Endometrial microvascular endothelial cells (primary cell): ENCODE measurements at regions not wholly inside any gene's neighbourhood (a gene's known extent, or its start where the extent isn't known, plus 50 kb on each side); places are given as distances from the start of the nearest gene placed in this dataset.

ENCODE experiments used
- in situ Hi-C: cut with HindIII; loops from 2 replicates; pipeline ENCODE4 v1.10.0; 2017; ENCODE audit warnings: low sequenced_read_pairs, low pct_unique_long_range_greater_than_20kb; ENCODE audit errors: inconsistent ontology term

- in situ Hi-C loops, result no loop called here
Observed at GRCh38 chr4:38360201-38360600, 303.8 kb upstream of the KLF3 start.

- in situ Hi-C loops, result no loop called here
Observed at GRCh38 chr4:38364383-38364963, 299.5 kb upstream of the KLF3 start.

DNA sequence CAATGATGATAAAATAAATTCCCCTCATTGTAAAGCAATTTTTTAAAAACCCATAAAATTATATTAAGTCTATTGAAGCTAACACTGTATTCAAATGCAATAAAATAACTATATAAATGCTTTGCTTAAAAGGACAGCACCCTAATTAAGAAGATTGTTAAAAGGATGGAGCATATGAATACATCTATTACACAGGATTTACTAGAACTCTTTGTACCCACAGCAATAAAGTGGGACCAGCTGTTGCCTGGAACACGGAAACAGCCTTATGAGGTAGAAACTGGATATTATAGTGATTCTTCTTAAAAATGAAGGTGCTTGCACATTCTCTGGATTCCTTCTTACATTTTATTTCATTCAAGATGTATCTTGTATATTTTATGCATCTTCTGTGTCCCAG is 298.7 kb upstream of the KLF3 start:
- in situ Hi-C loops, result no loop called here

GRCh38 chr4:38365748-38366310 is 298.2 kb upstream of the KLF3 start:
- in situ Hi-C loops, result no loop called here

GRCh38 chr4:38366456-38366855 is 297.5 kb upstream of the KLF3 start:
- in situ Hi-C loops, result no loop called here

DNA sequence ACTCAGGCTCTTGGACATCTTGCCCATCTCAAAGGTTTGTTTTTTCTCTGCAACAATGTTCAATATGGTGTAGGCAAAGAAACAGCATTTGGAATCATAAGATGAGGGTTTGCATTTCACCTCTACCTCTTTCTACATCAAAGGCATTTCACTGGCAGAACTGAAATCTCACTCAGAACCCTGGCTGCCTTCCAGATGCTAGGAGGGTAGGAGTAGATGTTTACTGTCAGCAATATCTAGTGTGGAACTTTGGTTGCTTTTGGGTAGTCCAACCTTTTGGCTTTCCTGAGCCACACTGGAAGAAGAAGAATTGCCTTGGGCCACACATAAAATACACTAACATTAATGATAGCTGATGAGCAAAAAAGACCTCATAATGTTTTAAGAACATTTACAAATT is 297.0 kb upstream of the KLF3 start:
- in situ Hi-C loops, result no loop called here

DNA sequence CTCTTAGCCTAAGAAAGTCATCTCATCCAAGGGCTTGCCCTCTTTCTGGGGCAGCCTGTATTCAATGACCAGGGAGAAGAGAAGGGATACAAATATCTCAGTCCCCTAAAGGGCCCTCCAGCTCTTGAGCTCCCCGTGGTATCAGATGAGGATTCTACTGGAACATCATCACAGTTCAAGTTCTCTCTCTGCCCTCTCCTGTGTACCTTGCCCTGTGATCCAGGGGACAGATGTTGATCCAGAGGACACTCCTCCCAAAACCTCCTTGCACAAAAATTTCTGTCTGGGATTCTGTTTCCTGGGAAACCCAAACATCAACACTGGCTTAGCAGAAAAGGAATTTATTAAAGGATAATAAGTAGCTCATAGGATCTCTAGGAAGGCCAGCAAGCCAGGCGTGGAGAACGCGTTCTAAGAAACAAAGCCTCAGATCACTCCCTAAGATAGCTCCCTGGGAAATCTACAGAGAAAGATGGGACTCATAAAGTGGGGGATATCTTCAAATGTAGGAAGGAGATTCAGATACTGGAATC is 296.3 kb upstream of the KLF3 start:
- in situ Hi-C loops, result no loop called here

- in situ Hi-C loops, result no loop called here
Observed at GRCh38 chr4:38368613-38369012, 295.4 kb upstream of the KLF3 start.

DNA sequence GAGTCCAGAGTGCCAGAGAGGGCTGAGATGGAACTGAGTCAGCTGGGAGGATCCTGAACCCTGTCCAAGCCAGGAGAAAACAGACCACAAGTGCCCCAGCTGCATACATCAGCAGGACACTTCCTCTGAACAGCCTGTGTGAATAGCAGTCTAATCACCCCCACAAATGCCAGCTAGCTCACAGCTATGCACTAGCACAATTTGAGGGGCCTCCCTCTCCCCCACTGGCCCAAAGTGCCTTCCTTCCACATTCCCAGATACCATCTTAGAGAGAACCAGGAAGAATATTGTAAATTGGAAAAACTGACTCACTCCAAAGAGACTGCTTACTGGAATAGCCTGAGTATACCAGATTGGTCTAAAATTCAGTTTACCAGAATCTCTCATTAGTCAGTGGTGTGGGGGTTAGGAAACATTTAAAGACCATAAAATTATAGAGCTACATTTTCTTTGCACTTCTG is 292.6 kb upstream of the KLF3 start:
- in situ Hi-C loops, result no loop called here

DNA sequence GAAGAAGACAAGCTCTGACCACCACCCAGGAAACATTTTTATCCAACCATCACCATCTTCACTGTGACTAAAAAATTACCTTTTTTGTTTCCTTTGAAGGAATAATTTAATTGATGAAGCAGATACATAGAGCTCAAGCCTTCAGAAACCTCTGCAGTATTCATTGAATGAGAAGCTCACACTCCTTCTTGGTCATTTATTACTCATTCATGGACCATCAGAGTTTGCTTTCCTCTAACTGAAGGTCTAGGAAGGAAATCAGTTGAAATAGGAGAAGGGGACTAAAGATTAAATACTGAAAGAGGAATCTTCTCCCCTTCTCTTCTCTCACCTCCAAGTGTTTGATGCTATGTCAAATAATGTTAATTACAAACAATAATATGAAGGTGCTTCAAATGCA is 290.6 kb upstream of the KLF3 start:
- in situ Hi-C loops, result no loop called here

DNA sequence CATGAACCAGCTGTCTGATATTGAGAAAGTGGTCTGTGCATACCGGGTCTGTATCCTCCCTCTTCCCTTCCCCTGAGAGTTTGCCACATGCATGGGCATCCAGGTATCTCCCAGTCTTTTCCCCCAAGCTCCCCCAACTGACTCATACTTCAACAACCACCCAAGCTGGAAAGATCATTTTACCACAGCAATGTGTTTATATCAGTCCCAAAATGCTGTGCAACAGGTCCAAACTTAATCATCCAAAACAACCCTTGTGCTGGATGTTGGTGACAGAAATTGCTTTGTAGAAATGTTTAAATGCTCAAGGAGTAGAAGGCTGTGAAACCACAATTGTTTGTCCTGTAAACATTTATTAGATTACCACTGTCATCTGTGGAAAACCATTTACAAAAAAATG is 286.8 kb upstream of the KLF3 start:
- in situ Hi-C loops, result no loop called here

DNA sequence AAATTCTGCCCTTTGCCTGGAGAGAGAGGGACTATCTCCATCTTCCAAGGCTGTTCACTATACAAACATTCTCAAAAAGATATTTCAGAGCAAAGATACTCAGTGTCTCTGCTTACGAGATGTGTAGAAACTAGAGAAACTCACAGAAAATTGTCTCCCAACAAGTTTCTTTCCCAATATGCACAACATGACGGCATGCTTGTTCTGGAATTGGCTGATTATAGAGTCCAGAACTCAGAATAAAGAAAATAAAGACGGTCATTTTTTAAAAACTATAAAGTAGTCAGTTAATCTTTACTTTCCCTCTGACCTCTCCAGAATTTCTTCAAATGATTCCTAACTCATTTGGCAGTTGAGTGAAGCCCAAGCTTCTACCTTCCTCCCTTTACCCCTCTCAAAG is 285.5 kb upstream of the KLF3 start:
- in situ Hi-C loops, result no loop called here

GRCh38 chr4:38381788-38382187 is 282.2 kb upstream of the KLF3 start:
- in situ Hi-C loops, result no loop called here

GRCh38 chr4:38382520-38382919 is 281.5 kb upstream of the KLF3 start:
- in situ Hi-C loops, result no loop called here

GRCh38 chr4:38383646-38384121 is 280.3 kb upstream of the KLF3 start:
- in situ Hi-C loops, result no loop called here

DNA sequence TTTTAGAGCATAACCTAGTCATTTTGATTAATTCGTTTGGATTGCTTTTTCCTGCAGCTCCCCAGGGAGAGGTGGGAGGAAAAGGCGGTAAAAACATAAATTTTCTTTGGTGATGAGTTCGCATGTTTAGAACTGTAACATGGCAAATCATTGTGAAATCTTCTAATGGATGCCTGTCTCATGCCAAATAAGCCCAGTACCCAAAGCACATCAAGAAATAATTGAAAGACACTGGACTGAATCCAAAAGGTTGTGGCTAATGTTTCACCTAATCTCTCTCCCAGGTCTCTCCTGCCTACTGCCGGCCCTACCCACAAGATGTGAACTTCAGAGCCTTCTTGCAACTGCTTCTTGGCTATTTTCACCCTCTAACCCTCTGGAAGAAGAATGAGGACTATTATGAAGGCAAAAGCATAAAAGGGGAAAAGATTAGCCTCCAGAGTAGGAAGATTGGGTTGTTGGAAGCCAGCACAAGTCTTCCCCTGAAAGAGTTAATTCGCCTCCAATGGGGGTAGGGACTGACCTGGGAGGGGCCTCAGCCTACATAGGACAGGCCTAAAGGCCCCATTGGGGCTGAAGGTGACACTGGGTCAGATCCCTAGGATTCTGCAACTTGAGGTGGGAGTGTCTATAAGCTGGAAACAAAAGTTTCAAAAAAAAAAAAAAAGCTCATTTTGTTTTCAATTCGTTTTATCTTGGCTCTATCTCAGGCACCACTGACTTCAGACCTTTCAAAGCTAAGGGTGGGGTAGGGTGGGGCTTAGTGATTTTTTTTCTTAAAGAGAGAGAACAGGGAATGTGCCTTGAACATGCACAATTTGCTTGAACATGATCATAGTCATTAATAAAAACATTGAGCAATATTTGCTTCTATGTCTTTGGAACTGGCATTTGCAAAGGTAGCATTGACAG is 278.6 kb upstream of the KLF3 start:
- in situ Hi-C loops, result no loop called here

DNA sequence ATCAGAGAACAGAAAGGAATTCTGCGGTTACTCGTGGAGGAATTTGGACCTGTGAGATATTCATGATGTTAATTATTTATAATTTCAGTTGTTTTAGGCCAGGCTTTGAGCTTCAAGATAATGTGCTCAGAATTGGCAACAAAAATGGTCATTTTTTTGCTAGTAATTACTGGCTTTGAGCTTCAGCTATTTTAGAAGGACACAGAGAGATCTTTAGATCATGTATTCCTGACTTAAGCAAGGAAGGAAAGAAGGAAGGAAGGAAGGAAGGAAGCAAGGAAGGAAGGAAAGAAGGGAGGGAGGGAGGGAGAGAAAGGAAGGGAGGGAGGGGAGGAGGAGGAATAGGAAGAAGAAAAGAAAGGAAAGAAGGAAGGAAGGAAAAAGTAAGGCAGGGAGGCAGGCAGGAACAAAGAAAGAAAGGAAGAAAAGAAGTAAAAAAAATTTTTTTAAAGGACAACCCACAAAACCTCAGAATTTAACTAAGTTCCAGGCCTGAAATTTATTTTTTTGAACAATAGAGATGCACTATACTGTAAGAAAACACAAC is 277.9 kb upstream of the KLF3 start:
- in situ Hi-C loops, result no loop called here

GRCh38 chr4:38386654-38387188 is 277.3 kb upstream of the KLF3 start:
- in situ Hi-C loops, result no loop called here

- in situ Hi-C loops, result no loop called here
Observed at GRCh38 chr4:38387348-38387747, 276.7 kb upstream of the KLF3 start.
